Large intestine (tissue), 3 donors: ENCODE measurements at regions not wholly inside any gene's neighbourhood (a gene's known extent, or its start where the extent isn't known, plus 50 kb on each side); places are given as distances from the start of the nearest gene placed in this dataset.

Experiments used
- DNase-seq, 2 donors: peaks; one replicate each; pipeline versions ENCODE4 v3.0.0 to v3.0.0-alpha.2; 2013
- H3K27ac ChIP-seq: one replicate; pipeline ENCODE4 v1.5.1; 2013; ENCODE audit warnings: low read length
- H3K27me3 ChIP-seq: 2 replicates; pipeline ENCODE4 v1.6.1; 2013; ENCODE audit warnings: low read length; ENCODE audit not compliant: control insufficient read depth, insufficient read depth
- H3K36me3 ChIP-seq: 2 replicates; pipeline ENCODE4 v1.6.1; 2013; ENCODE audit warnings: low read length; ENCODE audit not compliant: control insufficient read depth, insufficient read depth
- H3K4me1 ChIP-seq: one replicate; pipeline ENCODE4 v1.6.1; 2013; ENCODE audit warnings: low read length; ENCODE audit not compliant: control insufficient read depth, insufficient read depth
- H3K4me3 ChIP-seq: one replicate; pipeline ENCODE4 v1.5.1; 2013; ENCODE audit warnings: low read length
- H3K9me3 ChIP-seq: one replicate; pipeline ENCODE4 v1.6.1; 2013; ENCODE audit warnings: mild to moderate bottlenecking, low read depth, low read length, moderate library complexity; ENCODE audit not compliant: control insufficient read depth
- WGBS: methylation state at CpG from one replicate; pipeline ENCODE4 v1.1.5; 2013; ENCODE audit warnings: low lambda C conversion rate; ENCODE audit not compliant: insufficient coverage; 5-methylcytosine and 5-hydroxymethylcytosine counted together

DNA sequence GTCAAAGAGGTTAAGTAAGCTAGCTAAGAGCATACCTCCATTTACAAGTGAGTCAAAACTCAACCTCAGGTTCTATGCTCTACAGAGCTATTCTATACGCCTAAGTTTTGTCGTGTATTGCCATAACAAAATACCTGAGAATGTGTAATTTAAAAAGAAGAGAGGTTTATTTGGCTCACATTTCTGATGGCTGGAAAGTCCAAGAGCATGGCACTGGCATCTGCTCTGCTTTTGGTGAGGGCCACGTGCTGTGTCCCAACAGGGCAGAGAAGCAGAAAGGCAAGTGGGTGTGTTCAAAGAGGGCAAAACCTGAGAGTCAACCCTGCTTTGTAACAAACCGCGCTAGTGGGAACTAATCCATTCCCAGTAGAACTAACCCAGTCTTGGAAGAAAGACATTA lies 60.9 kb upstream of the POU2F1 start:
- Histone ChIP-seq H3K27me3 (no peaks in the 10 kb centered on the region), H3K4me1 (peaks cover 13% of the 10 kb centered on the region), H3K36me3 (no peaks in the 10 kb centered on the region), H3K4me3 (no peak overlapping the region), H3K27ac (no peak overlapping the region), H3K9me3 (no peaks in the 10 kb centered on the region)
- WGBS: no CpG with 5 or more reads among the region's 5 CpGs
- DNase-seq: no peak

DNA sequence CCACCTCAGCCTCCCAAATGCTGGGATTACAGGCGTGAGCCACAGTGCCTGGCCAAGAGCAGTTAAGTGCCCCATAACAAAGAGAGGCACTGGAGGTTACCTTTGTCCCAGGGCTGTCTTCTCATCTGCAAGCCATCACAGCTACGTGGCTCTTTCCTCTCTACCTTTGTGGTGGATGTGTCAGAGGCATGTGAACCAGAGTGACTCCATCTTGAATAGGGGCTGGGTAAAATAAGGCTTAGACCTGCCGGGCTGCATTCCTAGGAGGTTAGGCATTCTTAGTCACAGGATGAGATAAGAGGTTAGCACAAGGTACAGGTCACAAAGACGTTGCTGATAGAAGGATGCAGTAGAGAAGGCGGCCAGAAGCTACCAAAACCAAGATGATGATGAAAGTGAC lies 59.4 kb upstream of the POU2F1 start:
- H3K4me1 ChIP-seq: peaks cover 19% of the 10 kb centered on the region
- no peaks in the 10 kb centered on the region for H3K9me3 ChIP-seq
- no peaks in the 10 kb centered on the region for H3K27me3 ChIP-seq
- H3K27ac ChIP-seq: no peak overlapping the region
- H3K36me3 ChIP-seq: no peaks in the 10 kb centered on the region
- no peak overlapping the region for H3K4me3 ChIP-seq
- 0% methylated on average over 1 of the region's 5 CpGs for WGBS
- peak in 1 of 2 donors; percentile 28 for DNase-seq

- Histone ChIP-seq H3K36me3 (no peaks in the 10 kb centered on the region), H3K9me3 (no peaks in the 10 kb centered on the region), H3K4me1 (peaks cover 21% of the 10 kb centered on the region), H3K27ac (no peak overlapping the region), H3K27me3 (no peaks in the 10 kb centered on the region), H3K4me3 (no peak overlapping the region)
- WGBS: 94% methylated on average over 3 of the region's 4 CpGs
- DNase-seq: no peak
Measured at GRCh38 chr1:167161762-167162161, 58.9 kb upstream of the POU2F1 start.

DNA sequence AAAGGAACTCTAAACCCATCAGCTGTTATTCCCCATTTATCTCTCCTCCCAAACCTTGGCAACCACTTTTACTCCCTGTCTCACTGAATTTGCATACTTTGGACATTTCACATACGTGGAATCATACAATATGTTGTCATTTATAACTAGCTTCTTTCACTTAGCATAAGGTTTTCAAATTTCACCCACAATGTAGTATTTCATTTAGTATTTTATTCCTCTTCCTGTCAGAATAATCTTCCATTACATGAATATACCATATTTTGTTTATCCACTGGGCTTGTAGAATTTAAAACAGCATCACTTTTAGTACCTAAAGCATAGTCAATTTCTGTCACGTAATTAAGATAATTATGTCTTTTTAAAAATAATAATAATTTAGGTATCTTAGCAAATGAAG lies 55.5 kb upstream of the POU2F1 start:
- Histone ChIP-seq H3K9me3 (no peaks in the 10 kb centered on the region), H3K36me3 (no peaks in the 10 kb centered on the region), H3K4me3 (no peak overlapping the region), H3K27me3 (no peaks in the 10 kb centered on the region), H3K27ac (no peak overlapping the region), H3K4me1 (peaks cover 26% of the 10 kb centered on the region)
- WGBS: 100% methylated on average over 1 of the region's 2 CpGs
- DNase-seq: no peak

- peak overlapping the region; percentile 16 for H3K27ac ChIP-seq
- H3K4me3 ChIP-seq: no peak overlapping the region
- no peaks in the 10 kb centered on the region for H3K36me3 ChIP-seq
- H3K4me1 ChIP-seq: peaks cover 26% of the 10 kb centered on the region
- H3K9me3 ChIP-seq: no peaks in the 10 kb centered on the region
- no peaks in the 10 kb centered on the region for H3K27me3 ChIP-seq
- no CpG with 5 or more reads among the region's 14 CpGs for WGBS
- peak; percentile 22 to 62 for DNase-seq
Measured at GRCh38 chr1:167165948-167166689, 54.6 kb upstream of the POU2F1 start.

GRCh38 chr1:167166690-167167075 lies 54.0 kb upstream of the POU2F1 start:
- WGBS: no CpG with 5 or more reads among the region's 1 CpG
- H3K4me1 ChIP-seq: peaks cover 26% of the 10 kb centered on the region
- H3K4me3 ChIP-seq: no peak overlapping the region
- H3K27me3 ChIP-seq: no peaks in the 10 kb centered on the region
- H3K36me3 ChIP-seq: no peaks in the 10 kb centered on the region
- peak overlapping the region; percentile 16 for H3K27ac ChIP-seq
- H3K9me3 ChIP-seq: no peaks in the 10 kb centered on the region
- peak in 1 of 2 donors; percentile 40 for DNase-seq

- H3K27me3 ChIP-seq: no peaks in the 10 kb centered on the region
- H3K9me3 ChIP-seq: no peaks in the 10 kb centered on the region
- H3K27ac ChIP-seq: no peak overlapping the region
- no peaks in the 10 kb centered on the region for H3K36me3 ChIP-seq
- peaks cover 14% of the 10 kb centered on the region for H3K4me1 ChIP-seq
- no peak overlapping the region for H3K4me3 ChIP-seq
- WGBS: 100% methylated on average over 2 of the region's 7 CpGs
- DNase-seq: no peak
Measured at GRCh38 chr1:167168424-167168823, 52.3 kb upstream of the POU2F1 start.

DNA sequence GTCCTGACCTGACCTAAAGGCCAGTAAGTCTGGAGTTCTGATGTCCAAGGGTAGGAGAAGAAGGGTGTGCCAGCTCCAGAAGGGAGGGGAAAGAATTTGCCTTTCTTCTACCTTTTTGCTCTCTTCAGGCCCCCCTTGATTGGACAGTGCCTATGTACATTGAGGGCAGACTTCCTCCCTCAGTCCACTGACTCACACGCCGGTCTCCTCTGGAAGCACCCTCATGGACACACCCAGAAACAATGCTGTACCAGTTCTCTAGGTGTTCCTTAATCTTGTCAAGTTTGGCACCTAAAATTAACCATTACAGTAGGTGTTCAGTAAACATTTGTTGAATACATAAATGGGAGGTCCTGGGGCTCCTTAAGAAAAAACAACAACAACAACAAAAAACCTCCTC lies 51.0 kb upstream of the POU2F1 start:
- no peak for DNase-seq
- no CpG with 5 or more reads among the region's 2 CpGs for WGBS
- H3K27ac ChIP-seq: no peak overlapping the region
- H3K4me1 ChIP-seq: peaks cover 13% of the 10 kb centered on the region
- H3K36me3 ChIP-seq: no peaks in the 10 kb centered on the region
- no peak overlapping the region for H3K4me3 ChIP-seq
- H3K27me3 ChIP-seq: no peaks in the 10 kb centered on the region
- H3K9me3 ChIP-seq: no peaks in the 10 kb centered on the region
